HG02610 (cell line): ENCODE measurements at regions not wholly inside any gene's neighbourhood (a gene's known extent, or its start where the extent isn't known, plus 50 kb on each side); places are given as distances from the start of the nearest gene placed in this dataset.

Experiments used
- ATAC-seq: cut with Tn5 transposase; IDR thresholded peaks from one replicate; pipeline ENCODE4 v1.9.1; 2021; ENCODE audit warnings: mild to moderate bottlenecking, moderate library complexity; ENCODE audit not compliant: unreplicated experiment

DNA sequence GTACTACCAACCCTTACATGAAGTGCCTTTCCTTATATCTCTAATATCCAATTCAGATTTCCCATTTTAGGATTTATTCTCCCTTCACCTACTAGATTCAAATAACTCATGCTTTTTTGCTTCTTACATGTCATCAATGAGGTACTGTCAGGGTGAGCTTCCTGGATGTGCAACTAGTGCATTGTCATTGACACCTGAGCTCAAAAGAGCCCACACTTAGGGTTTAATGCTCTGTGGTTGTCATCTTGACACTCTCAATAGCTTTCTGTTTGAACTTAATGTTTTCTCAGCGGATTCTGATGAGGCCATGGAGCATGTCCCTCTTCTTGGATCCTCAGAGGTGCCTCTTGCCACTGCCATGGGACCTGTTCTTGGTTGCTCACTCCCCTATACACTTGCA, 1033.3 kb upstream of the EYS start:
- no peak for ATAC-seq

DNA sequence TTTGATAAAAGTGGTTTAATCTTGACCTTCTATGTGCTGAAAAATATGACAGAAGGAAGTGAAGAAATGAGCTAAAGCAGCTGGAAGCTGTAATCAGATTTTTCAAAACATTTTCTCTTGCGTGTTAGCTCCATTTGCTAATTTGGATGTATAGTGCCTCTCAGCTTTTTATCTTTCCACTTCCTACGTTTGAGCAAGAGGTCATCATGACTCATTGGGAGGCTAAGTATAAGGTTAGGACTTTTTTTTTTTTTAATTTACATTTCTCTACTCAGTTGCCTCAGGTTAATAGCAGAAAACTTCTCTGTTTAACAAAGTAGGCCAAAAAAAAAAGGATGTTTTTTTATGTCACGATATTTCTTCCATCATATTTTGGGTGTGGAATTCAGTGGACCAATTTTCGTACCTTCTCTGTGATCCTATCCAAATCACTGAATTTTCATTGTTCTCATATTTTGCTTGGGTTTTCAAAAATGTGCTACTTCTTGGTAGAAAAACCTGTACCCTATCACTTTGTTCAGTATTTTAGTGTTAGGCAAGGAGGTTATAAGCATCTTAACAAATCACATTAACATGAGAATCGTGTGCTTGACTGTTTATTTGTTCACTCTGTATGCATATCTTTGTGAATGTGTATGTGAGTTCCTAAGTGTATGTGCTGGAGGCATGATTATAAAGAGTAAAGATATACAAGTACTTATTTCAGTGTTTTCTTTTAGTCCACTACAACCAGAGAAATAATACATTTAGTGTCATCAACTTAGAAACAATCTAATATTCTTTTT, 1028.3 kb upstream of the EYS start:
- ATAC-seq, result no peak

DNA sequence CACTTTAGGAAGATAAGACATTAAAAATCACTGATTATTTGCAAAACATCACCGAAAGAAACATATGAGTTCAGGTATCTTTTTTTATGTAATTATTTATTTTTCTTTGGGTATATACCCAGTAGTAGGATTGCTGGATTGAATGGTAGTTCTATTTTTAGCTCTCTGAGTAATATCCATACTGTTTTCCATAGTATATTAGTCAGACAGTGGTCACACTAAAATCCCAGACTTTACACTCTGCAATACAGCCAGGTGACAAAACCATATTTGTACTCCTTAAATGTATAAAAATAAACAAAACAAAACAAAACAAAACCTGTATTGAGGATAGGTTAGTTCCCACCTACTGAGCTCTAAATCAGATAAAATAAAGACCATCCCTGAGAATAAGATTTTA, 1024.3 kb upstream of the EYS start:
- no peak for ATAC-seq

DNA sequence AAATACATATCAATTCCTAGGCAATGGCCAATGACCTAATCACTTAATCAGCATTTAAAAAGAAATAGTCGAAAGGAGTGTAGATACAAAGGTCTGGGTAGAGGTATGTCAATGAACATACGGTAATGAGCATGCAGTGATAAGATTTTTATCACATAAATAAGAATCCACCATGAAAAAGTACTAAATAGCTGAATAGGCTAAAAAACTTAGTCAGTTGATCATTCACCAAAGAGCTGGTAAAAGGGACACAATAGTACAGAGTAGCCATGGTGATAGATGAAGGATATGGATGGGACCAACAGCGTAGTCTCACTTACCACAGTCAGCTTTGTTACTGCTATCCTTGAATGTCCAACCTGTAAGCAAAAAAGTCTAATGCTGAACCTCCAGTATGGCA, 1018.6 kb upstream of the EYS start:
- ATAC-seq, result no peak

DNA sequence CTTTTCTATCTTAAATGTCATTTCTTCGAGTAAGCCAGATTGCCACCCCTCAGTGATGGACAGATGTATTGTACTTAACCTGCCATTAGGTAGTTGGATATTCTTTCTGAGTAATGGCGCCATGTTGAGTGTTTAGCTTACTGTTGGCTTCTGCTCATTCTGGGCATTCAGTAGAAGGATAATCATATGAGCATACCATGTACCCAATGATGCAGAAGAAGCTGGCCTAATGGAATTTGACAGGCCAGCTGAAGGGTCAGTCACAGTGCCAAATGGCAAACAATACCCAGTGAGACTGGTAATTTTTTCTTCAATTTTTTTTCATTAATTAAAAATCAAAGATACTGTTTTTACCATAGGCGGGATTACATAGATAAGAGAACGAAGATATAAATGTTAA, 1010.8 kb upstream of the EYS start:
- ATAC-seq, result no peak

DNA sequence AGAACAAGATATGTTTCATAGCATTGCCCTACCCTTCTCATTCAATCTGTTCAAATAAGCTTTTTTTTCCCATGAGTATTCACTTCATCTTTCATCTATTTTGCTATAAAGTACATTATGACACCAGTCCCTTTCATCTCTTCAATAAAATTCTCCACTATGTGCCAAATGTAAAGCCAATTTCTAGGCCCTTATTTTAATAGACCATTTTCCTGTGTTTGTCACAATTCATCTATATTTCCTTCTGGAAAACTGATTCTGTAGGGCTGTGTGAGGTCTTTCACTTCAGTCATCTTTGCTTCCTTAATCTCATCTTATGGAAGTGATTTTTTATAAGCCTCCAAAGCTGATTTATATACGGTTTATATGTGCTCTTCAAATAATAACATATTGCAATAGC, 992.4 kb upstream of the EYS start:
- no peak for ATAC-seq

DNA sequence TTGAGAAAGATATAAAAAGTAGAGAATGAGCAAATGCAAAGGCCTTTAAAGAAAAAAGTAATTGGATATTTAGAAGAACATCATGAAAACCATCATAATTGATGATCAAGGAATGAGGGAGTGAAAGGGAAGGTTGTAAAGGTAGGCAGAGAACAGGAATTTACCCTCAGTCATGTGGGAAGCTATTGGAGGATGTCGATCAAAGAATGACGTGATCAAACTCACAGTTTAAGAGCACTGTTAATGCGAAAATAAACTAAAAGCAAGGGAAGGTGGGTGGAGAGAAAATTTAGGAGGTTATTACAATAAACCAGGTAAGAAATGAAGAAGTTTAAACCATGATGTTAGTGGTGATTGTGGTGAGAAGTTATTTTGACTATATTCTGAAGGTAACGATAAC, 982.6 kb upstream of the EYS start:
- no peak for ATAC-seq

DNA sequence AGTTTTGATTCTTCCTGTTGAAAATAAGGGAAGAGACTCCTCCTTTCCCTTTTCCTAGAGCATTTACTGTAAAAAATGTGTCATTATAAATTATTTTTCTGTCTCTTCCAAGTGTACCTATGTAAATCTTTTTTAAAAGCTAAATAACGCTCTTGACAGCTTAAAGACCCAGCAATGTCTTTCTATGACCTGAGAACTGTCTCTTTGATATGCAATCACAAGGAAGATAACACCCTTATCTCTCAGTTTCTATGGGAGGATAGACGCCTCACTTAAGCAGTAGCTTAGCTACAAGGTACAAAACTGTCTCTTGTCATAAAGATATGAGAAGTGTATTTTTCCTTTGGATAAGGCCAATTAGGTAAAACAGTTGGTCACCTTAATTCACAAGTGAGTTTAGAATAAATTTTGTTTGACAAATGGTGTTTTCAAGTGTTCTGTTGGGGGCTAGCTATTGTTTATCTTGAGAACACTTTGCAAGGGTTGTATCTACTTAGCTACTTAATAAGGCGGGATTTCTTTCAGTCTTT, 980.6 kb upstream of the EYS start:
- no peak for ATAC-seq

DNA sequence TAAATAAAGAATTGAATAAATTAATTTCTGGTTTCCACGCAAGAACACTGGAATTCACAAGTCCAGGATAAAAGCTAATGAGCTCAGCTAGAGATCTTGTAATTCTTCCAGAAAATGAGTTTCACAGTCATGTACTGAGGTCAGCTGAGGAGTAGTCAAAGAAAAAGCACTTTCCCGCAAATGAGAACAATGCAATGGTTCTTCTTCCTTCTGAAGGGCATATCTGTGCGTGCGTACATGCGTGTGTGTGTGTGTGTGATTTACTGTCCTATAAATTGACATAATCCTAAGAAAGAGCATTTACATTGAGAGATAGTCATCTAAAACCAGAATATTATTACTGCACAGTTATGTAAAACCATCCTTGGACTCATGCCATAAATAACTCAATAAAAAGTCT, 968.9 kb upstream of the EYS start:
- ATAC-seq, result no peak

DNA sequence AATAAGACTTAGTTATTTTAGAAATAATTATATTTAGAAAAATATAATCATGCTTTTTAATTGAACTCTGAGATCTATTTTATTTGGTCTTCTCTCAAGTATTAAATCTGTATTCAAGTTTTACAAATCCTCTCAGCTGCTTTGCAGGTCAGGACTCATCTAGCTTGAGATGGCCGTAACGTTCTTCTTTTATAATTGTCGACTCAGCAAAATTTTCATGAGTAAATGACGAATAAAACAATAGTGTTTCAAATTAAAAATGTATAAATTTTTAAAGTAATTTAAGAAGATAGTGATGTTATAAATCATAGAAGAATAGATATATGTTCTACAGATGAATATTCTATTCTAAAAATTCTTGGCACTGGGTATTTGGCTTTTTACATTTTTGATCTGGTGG, 957.1 kb upstream of the EYS start:
- ATAC-seq, result no peak

DNA sequence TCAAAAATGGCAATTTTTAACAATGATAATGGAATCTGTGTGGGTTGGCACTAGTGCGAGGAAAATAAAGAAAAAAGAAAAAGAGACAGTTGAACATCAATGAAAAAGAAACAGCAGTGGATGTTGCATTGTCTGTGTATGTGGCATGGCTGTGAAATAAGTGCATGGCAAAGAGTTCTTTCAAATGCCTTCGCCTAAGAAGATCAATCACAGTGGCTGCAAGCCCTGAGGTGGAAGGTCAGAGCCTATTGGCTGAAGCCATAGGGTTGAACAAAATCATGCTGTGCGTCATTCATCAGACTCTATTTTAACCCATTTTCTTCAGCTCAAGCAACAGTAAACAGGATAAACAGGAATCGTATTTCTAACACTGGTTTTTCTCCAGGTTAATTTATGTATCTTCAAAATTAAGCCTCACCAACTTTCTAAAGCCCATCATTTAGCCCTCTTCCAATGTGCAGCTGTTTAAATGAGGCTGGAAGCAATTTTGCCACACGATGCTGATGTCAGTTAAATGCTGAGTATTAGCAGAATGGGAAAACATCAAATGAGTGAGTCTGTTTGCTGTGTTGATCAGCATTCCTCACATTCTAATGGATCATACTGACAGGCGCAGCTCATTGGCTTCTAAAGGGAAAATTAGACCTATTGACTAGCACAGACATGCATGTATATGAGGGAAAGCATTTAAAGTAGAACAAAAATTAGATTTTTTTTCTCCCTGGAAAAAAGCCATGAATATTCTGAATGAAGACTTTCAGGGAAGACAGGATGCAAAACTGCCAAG, 955.9 kb upstream of the EYS start:
- no peak for ATAC-seq

DNA sequence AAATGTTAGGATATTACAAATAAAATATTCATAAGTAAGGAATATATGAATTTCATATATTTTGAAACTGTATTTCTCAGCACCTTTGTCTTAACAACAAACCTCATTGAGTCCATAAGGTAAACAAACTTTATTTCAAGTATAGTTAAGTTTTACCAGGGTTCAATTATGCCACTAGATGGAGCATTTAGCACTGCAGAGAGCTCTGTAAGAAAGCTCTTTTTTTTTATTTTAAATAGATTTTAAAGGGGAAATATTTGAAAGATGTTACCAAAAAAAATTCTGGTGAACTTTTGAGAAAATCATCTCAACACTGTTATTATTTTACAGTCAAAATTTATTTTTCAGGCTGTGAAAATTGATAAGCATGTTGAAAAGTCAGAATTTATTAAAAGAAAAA, 955.2 kb upstream of the EYS start:
- ATAC-seq, result no peak

DNA sequence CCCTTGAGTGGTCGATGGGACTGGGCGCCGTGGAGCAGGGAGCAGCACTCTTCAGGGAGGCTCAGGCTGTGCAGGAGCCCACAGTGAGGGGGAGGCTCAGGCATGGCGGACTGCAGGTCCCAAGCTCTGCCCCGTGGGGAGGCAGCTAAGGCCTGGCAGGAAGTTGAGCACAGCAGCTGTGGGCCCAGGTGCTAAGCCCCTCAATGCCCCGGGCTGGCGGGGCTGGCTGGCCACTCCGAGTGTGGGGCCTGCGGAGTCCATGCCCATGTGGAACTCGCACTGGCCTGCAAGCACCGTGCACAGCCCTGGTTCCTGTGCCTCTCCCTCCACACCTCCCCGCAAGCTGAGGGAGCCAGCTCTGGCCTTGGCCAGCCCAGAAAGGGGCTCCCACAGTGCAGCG, 948.4 kb upstream of the EYS start:
- no peak for ATAC-seq

DNA sequence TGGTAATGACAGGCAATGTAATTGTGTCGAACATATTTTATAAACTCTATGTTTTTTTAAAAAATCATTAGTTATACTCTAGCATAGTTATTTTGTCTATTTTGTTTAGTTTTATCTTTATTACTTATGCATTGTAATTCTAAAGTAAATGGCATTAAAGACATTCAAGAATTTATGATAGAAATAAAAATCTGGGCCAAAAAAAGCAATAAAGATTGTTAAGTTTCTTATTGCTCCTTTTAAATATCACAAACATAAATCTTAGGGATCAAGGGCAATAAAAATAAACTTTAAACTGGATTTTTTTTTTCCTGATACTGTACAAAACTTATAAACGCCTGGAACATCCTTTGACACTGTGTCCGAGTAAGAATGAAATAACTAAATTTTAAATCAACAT, 931.5 kb upstream of the EYS start:
- no peak for ATAC-seq

DNA sequence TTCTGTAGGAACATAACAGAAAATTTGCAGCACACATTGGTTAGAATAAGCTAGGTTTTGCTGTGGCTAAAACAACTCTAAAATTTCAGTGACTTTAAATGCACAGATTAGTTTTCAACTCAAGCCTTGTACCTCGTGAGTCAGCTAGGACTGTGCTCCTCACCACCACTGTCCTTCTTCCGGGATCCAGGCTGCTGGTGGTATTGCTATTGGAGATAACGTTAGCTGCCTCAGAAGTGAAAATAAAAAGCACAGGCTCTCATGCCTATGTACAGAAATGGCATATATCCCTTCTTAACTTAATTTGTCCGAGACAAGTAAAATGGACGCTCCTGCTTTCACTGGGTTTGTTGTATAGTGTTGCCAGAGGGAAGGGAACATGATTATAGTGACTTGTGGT, 931.1 kb upstream of the EYS start:
- ATAC-seq, result no peak

DNA sequence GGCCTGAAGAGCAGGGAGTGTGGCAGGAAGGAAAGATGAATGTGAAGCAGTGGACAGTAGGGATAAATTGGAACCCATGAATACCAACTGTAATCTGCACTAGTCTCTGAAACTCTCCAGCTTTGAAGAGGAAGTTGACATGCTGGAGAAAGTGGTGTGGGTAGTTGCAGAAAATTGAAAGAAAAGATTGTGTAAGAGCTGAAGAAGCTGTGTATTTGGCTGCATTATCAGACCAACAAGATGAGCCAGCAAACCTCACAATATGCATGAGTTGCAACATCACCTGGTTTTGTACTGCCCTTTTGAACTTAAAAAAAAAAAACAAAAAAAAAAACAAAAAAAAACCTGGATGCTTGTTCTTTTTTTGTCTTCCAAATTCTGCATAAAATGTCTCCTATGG, 921.9 kb upstream of the EYS start:
- no peak for ATAC-seq

DNA sequence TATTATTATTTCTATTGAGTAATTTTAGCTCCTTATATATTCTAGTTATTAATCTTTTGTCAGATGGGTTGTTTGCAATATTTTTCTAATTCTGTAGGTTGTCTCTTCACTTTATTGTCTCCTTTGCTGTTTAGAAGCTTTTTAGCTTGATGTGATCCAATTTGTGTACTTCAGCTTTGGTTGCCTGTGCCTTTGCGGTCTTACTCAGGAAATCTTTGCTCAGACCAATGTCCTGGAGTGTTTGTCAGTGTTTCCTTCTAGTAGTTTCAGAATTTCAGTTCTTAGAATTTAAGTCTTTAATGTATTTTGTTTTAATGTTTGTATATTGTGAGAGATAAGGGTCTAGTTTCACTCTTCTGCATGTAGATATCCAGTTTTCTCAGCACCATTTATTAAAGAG, 916.0 kb upstream of the EYS start:
- no peak for ATAC-seq

DNA sequence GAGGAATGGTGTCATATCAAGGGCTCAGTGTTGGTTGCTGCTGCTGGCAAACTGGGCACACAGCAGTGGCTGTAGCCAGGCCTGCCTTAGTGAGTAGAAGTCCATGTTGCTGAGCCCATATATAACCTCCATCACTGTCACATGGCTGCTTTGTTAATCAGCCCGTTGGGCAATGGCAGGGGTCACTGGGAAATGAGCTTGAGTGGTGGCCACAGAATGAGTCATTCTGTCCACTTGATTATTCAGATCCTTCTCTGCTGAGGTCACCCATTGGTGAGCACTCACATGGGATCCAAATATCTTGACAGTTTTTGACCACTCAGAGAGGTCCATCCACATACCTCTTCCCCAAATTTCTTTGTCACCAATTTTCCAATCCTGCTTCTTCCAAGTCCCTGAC, 898.9 kb upstream of the EYS start:
- ATAC-seq, result no peak

DNA sequence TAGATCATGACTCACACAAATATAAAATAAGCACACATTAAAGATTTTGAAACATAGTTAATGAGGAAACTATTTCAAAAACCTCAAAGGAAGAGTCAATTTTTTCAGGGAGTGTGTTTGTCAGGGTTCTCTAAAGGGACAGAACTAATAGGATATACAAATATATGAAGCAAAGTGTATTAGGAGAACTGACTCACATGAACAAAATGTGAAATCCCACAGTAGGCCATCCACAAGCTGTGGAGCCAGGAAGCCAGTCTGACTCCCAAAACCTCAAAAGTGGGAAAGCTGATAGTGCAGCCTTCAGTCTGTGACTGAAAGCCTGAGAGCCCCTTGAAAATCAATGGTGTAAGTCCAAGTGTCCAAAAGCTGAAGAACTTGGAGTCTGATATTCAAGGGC, 898.0 kb upstream of the EYS start:
- ATAC-seq, result no peak

DNA sequence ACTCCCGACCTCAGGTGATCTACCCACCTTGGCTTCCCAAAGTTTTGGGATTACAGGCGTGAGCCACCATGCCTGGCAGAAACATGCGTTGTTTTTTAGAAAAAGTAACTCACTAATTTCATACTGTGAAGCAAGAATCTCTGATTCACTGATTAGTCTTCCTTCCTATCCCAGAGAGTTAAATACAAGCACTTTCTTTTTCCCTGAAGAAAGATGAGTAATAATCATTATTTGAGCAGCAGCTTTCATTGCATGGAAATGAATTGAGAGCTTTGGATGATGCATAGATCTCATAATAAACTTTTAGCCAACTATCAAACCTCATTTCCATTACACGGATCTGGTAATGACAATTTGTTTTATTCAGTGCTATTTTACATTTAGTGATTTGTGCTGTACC, 892.5 kb upstream of the EYS start:
- no peak for ATAC-seq

DNA sequence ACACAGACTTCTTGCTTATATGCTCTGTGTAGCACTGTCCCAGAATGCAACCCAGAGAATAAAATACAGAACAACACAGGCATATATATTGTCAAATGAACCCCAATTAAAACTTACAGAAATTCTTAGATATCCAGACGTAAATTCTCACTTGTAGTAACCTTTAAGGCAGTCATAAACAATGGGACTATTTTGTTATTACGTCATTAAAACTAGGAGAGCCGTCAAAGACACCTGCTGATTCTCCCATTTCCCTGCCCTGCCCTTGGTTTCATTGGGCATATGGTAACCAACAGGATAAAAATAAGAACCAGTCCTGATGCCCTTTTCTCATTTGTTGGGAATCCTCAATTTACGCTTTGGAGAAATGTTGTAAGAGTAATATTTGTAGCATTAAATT, 871.3 kb upstream of the EYS start:
- ATAC-seq, result no peak

DNA sequence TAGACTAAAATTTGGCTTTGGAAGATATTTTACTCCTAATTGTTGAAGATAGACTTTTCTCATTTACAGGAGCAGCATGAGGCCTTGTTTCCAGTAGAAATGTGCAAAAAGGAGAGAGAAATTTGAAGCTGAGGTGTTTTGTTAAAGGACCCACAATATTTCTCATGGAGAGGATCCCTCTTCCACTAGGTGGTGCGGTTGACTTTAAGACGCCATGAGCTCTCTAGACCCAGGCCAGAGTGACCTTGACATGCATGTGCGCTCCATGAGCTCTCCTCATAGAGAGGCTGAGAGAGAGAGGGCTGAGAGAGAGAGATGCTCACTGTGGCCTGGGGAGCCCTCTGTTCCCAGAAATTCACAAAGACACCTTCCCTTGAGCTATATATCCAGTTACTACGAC, 861.2 kb upstream of the EYS start:
- no peak for ATAC-seq
